Endothelial cell (in vitro differentiated cells): ENCODE measurements at regions not wholly inside any gene's neighbourhood (a gene's known extent, or its start where the extent isn't known, plus 50 kb on each side); places are given as distances from the start of the nearest gene placed in this dataset.
"Not testable (repeated sequence)": the region's sequence is repeated elsewhere in the genome, so short reads cannot be mapped to it uniquely, and the experiment has no call there.

Experiments used
- DNase-seq: peaks from one replicate; pipeline ENCODE4 v3.0.0; 2021; ENCODE audit warnings: low spot score
- H3K27ac Mint-ChIP-seq: one replicate; pipeline ENCODE4 v1.8.0; 2021; ENCODE audit warnings: mixed read lengths, inconsistent platforms; ENCODE audit not compliant: unreplicated experiment
- H3K27me3 Mint-ChIP-seq: one replicate; pipeline ENCODE4 v1.8.0; 2021; ENCODE audit warnings: mild to moderate bottlenecking, moderate library complexity, mixed read lengths, inconsistent platforms; ENCODE audit not compliant: unreplicated experiment
- H3K36me3 Mint-ChIP-seq: one replicate; pipeline ENCODE4 v1.8.0; 2021; ENCODE audit warnings: mild to moderate bottlenecking, low read depth, mixed read lengths, inconsistent platforms; ENCODE audit not compliant: unreplicated experiment
- H3K4me1 Mint-ChIP-seq: one replicate; pipeline ENCODE4 v1.8.0; 2021; ENCODE audit warnings: mild to moderate bottlenecking, mixed read lengths, inconsistent platforms; ENCODE audit not compliant: unreplicated experiment
- H3K4me3 Mint-ChIP-seq: one replicate; pipeline ENCODE4 v1.8.0; 2021; ENCODE audit warnings: mild to moderate bottlenecking, mixed read lengths, inconsistent platforms; ENCODE audit not compliant: unreplicated experiment
- H3K9me3 Mint-ChIP-seq: one replicate; pipeline ENCODE4 v1.8.0; 2021; ENCODE audit warnings: mixed read lengths, inconsistent platforms; ENCODE audit not compliant: unreplicated experiment
- TF ChIP-seq, protein P1 (sequence below): fragments of 200-600 bp; sonication (generic); IDR thresholded peaks from one replicate; pipeline ENCODE4 v1.5.0; 2021; ENCODE audit warnings: antibody characterized with exemption; ENCODE audit not compliant: unreplicated experiment

DNA sequence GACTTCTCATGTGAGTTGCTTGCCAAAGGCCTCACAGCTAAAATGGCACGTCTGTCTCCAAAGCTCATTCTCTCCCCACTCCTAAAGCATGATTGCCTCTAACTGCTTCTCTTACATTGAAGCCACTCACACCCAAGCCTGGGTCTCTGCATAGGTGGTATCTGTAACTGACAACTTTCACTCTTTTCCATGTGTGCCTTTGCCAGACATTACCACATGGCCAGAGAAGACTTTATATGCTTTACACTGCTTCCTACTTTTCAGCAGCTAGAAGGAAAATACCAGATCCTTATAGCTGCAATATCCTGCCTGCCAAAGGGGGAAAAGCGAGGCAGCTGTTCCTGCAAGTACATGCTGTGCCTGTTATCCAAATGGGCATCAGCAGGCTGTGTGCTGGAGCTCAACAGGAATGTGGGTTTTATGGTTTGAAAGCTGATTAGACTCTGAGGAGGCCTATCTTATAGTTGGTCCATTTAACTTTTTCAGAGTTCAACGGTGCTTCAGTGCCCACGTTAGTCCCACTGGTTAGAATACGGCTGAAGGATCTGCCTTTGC lies 547.1 kb downstream of the RAB38 start:
- Mint-ChIP-seq H3K4me1 (no peaks in the 10 kb centered on the region), H3K4me3 (no peak overlapping the region), H3K27ac (no peak overlapping the region), H3K36me3 (no peaks in the 10 kb centered on the region), H3K9me3 (no peaks in the 10 kb centered on the region), H3K27me3 (no peaks in the 10 kb centered on the region)
- no peak for DNase-seq
- TF ChIP-seq, protein P1, sequence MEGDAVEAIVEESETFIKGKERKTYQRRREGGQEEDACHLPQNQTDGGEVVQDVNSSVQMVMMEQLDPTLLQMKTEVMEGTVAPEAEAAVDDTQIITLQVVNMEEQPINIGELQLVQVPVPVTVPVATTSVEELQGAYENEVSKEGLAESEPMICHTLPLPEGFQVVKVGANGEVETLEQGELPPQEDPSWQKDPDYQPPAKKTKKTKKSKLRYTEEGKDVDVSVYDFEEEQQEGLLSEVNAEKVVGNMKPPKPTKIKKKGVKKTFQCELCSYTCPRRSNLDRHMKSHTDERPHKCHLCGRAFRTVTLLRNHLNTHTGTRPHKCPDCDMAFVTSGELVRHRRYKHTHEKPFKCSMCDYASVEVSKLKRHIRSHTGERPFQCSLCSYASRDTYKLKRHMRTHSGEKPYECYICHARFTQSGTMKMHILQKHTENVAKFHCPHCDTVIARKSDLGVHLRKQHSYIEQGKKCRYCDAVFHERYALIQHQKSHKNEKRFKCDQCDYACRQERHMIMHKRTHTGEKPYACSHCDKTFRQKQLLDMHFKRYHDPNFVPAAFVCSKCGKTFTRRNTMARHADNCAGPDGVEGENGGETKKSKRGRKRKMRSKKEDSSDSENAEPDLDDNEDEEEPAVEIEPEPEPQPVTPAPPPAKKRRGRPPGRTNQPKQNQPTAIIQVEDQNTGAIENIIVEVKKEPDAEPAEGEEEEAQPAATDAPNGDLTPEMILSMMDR: no peak

DNA sequence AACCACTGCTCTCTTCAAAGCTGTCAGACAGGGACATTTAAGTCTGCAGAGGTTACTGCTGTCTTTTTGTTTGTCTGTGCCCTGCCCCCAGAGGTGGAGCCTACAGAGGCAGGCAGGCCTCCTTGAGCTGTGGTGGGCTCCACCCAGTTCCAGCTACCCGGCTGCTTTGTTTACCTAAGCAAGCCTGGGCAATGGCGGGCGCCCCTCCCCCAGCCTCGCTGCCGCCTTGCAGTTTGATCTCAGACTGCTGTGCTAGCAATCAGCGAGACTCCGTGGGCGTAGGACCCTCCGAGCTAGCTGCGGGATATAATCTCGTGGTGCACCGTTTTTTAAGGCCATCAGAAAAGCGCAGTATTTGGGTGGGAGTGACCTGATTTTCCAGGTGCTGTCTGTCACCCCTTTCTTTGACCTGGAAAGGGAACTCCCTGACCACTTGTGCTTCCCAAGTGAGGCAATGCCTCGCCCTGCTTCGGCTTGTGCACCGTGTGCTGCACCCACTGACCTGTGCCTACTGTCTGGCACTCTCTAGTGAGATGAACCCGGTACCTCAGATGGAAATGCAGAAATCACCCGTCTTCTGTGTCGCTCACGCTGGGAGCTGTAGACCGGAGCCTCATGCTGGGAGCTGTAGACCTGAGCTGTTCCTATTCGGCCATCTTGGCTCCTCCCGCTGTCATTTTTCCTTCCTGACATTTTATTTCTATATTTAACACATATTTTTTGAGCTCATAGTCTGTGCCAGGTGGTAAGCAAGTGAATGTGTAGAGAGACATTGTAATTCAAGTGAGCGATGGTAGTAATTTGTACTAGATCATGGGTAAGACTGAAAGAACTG lies 551.5 kb downstream of the RAB38 start:
- H3K27ac Mint-ChIP-seq, H3K36me3 Mint-ChIP-seq, H3K4me3 Mint-ChIP-seq, DNase-seq, H3K9me3 Mint-ChIP-seq, H3K4me1 Mint-ChIP-seq, H3K27me3 Mint-ChIP-seq: not testable (repeated sequence)

DNA sequence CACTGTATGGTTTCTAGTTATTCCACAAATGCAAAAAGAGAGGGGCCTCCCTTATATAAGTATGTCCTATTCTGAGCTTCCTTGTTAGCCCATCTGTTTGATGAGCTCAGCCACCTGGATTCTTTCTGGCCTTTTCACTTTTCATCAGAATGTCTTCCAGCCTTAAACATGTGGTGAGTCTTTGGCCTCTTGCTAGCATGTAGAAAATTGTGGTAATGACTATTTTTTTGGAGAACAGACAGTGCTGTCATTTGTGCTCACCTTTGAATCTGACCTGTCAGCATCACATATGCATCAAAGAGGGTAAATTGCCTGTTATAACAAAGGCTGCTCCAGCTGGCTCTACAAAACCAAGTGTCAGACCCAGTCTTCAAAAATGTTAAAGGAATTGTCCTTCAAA lies 558.7 kb downstream of the RAB38 start:
- H3K36me3 Mint-ChIP-seq: no peaks in the 10 kb centered on the region
- H3K27me3 Mint-ChIP-seq: no peaks in the 10 kb centered on the region
- no peak for DNase-seq
- TF ChIP-seq, protein P1: no peak
- no peak overlapping the region for H3K27ac Mint-ChIP-seq
- H3K4me3 Mint-ChIP-seq: no peak overlapping the region
- H3K4me1 Mint-ChIP-seq: no peaks in the 10 kb centered on the region
- H3K9me3 Mint-ChIP-seq: no peaks in the 10 kb centered on the region

DNA sequence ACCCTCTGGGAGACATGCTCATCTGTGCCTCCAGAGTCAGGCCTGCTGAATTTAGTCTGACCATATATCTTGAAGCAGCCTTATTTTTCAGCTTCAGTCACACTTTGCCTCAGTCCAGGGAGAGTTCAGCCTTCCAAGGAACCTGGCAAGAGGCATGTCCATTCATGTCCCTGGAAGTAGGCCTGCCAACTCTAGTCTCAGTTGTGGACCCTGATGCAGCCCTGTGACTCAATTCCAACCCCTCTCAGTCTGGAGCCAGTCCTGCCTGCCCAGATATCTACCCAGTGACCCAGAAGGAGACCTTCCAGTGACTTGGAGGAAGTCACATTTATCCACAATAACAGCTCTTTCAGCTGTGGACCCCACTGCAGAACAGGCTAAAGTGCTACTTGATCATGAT lies 566.6 kb downstream of the TMEM135 start:
- Mint-ChIP-seq H3K9me3 (no peaks in the 10 kb centered on the region), H3K4me3 (no peak overlapping the region), H3K36me3 (no peaks in the 10 kb centered on the region), H3K4me1 (no peaks in the 10 kb centered on the region), H3K27me3 (no peaks in the 10 kb centered on the region), H3K27ac (no peak overlapping the region)
- TF ChIP-seq, protein P1: no peak
- DNase-seq: no peak

DNA sequence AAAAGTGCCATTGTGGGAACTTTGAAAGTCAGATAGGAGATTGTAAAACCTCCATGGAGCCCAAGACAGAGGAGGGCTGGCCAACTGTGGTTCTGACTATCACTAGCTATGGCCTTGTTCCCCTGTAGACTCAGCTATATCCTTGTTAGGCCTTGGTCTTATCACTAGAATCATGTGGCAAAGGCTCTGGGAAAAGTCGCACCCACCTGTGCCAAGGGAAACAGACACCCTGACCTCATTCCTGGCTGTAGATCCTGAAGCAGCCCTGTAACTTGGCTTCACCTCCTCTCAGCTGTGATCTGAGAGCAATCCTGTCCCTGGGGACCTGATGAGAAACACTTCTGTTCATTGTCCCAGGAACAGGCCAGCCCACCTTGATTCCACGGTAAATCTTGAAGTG lies 566.2 kb downstream of the TMEM135 start:
- no peaks in the 10 kb centered on the region for H3K4me1 Mint-ChIP-seq
- H3K27ac Mint-ChIP-seq: no peak overlapping the region
- no peaks in the 10 kb centered on the region for H3K9me3 Mint-ChIP-seq
- no peak for DNase-seq
- TF ChIP-seq, protein P1: no peak
- no peaks in the 10 kb centered on the region for H3K36me3 Mint-ChIP-seq
- no peak overlapping the region for H3K4me3 Mint-ChIP-seq
- no peaks in the 10 kb centered on the region for H3K27me3 Mint-ChIP-seq
